K562 (cell line): ENCODE measurements at regions not wholly inside any gene's neighbourhood (a gene's known extent, or its start where the extent isn't known, plus 50 kb on each side); places are given as distances from the start of the nearest gene placed in this dataset.

Source experiments
- ATAC-seq: fragments of 200-7000 bp; cut with Tn5 transposase; 3 replicates; pipeline ENCODE4 v1.9.1; 2020; ENCODE audit warnings: moderate library complexity
- BruUV-seq: library from RNA; stranded (reverse); fragments of 400-500 nt; replicated peaks from 2 replicates; lab custom pipeline; 2021; lab: Mats Ljungman, UMichigan
- CTCF ChIA-PET: fragments of 300-600 bp; formaldehyde crosslinking; extraction: SDS; loops from one replicate; lab custom pipeline; 2021; ENCODE audit warnings: low intra/inter-chr PET ratio; lab: Yijun Ruan, JAX
- POLR2A ChIA-PET: fragments of 300-600, 350-650 bp; sonication (Branson Sonifier 250); formaldehyde crosslinking; extraction: SDS; loops from one replicate; lab custom pipeline; 2021; ENCODE audit warnings: antibody characterized with exemption, inconsistent platforms; lab: Yijun Ruan, JAX
- DNase-seq, 4 experiments: peaks; one replicate each; pipeline versions ENCODE4 v3.0.0 to v3.0.0-alpha.2; 2011 to 2018; ENCODE audit warnings: low spot score in 3 of 4, mixed read lengths in 3 of 4; ENCODE audit errors: extremely low read depth in 1 of 4
- FAIRE-seq: peaks from 2 replicates; lab custom pipeline; 2011; peaks lifted over from hg19 to GRCh38; lab: Jason Lieb, UNC
- H2AFZ ChIP-seq: 2 replicates; pipeline ENCODE4 v1.6.0; 2011; ENCODE audit warnings: low read depth, low read length, control low read depth, inconsistent platforms
- H3K27ac ChIP-seq: fragments of 200-600 bp; 3 replicates; pipeline ENCODE4 v1.8.0; 2011; ENCODE audit warnings: low read depth, mild to moderate bottlenecking, control low read depth, inconsistent platforms, low read length, moderate library complexity, mixed read lengths; ENCODE audit errors: extremely low read depth
- H3K27me3 ChIP-seq, 2 experiments: fragments of 300-600 bp in 1 of 2; 2 replicates in 1 of 2; 3 replicates in 1 of 2; pipeline versions ENCODE4 v1.6.0 to v1.8.0; 2011; ENCODE audit warnings: inconsistent platforms in 2 of 2, low read length in 2 of 2, mild to moderate bottlenecking in 1 of 2, mixed read lengths in 1 of 2, moderate library complexity in 1 of 2; ENCODE audit not compliant: control insufficient read depth in 2 of 2, insufficient read depth in 2 of 2
- H3K36me3 ChIP-seq: fragments of 300-600 bp; 3 replicates; pipeline ENCODE4 v1.8.0; 2011; ENCODE audit warnings: mild to moderate bottlenecking, low read length, inconsistent platforms; ENCODE audit not compliant: control insufficient read depth, insufficient read depth
- H3K4me1 ChIP-seq, 2 experiments: fragments of 200-600 bp in 1 of 2; replicated peaks in 1 of 2; 2 replicates in 1 of 2; 3 replicates in 1 of 2; pipeline versions ENCODE4 v1.5.1 to v1.8.0; 2011; ENCODE audit warnings: inconsistent platforms in 2 of 2, low read length in 2 of 2, mild to moderate bottlenecking in 1 of 2, mixed read lengths in 1 of 2, moderate library complexity in 1 of 2; ENCODE audit not compliant: control insufficient read depth in 2 of 2, insufficient read depth in 2 of 2
- H3K4me2 ChIP-seq: 2 replicates; pipeline ENCODE4 v1.6.1; 2011; ENCODE audit warnings: low read length, control low read depth, inconsistent platforms, mixed read lengths; ENCODE audit not compliant: insufficient read depth
- H3K4me3 ChIP-seq: fragments of 200-600 bp; sonication (generic), shearing (Covaris generic); 2 replicates; pipeline ENCODE4 v1.5.1; 2016; ENCODE audit warnings: control low read depth, inconsistent platforms
- H3K79me2 ChIP-seq: fragments of 200-600 bp; 3 replicates; pipeline ENCODE4 v1.8.0; 2011; ENCODE audit warnings: low read length, inconsistent platforms; ENCODE audit not compliant: control insufficient read depth, insufficient read depth
- H3K9ac ChIP-seq, 2 experiments: 2 replicates each; pipeline versions ENCODE4 v1.6.0 to v1.6.1; 2011; ENCODE audit warnings: low read depth in 2 of 2, low read length in 2 of 2, control low read depth in 1 of 2, inconsistent platforms in 1 of 2, mild to moderate bottlenecking in 1 of 2, mixed read lengths in 1 of 2; ENCODE audit not compliant: insufficient read depth in 1 of 2
- H3K9me1 ChIP-seq: one replicate; pipeline ENCODE4 v1.6.0; 2011; ENCODE audit warnings: inconsistent platforms, mild to moderate bottlenecking, low read length, moderate library complexity; ENCODE audit not compliant: control insufficient read depth, insufficient read depth
- H3K9me3 ChIP-seq: replicated peaks from 2 replicates; pipeline ENCODE4 v1.5.1; 2011; ENCODE audit warnings: low read depth, low read length, inconsistent platforms; ENCODE audit not compliant: control insufficient read depth, insufficient read depth
- H4K20me1 ChIP-seq: replicated peaks from 2 replicates; pipeline ENCODE4 v1.6.1; 2011; ENCODE audit warnings: low read length, inconsistent platforms, mixed read lengths; ENCODE audit not compliant: control insufficient read depth, insufficient read depth
- CBFB ChIP-seq: sonication (generic); formaldehyde crosslinking; IDR thresholded peaks from 2 replicates; pipeline ENCODE4 v1.4.0; 2020; ENCODE audit warnings: mild to moderate bottlenecking, missing genetic modification reagents
- CHAMP1 ChIP-seq: fragments of 450-650 bp; IDR thresholded peaks from 2 replicates; pipeline ENCODE4 v1.6.1; 2016; ENCODE audit warnings: mild to moderate bottlenecking
- CHD4 ChIP-seq: fragments of 200-600 bp; sonication (generic); IDR thresholded peaks from 3 replicates; pipeline ENCODE4 v1.6.1; 2012; ENCODE audit warnings: low read depth, mild to moderate bottlenecking, mixed read lengths, low read length, inconsistent platforms; ENCODE audit not compliant: insufficient read depth, insufficient replicate concordance, poor library complexity, severe bottlenecking
- CTCF ChIP-seq, 3 experiments: IDR thresholded peaks in 2 of 3; conservative IDR thresholded peaks in 1 of 3; 2 replicates each; pipeline ENCODE4 v1.5.1; 2011 to 2012; ENCODE audit warnings: low read length in 3 of 3, mild to moderate bottlenecking in 3 of 3, control low read depth in 2 of 3, improper control_type of control experiment in 1 of 3, inconsistent platforms in 1 of 3, low read depth in 1 of 3, mixed read lengths in 1 of 3, moderate library complexity in 1 of 3; ENCODE audit not compliant: insufficient read depth in 2 of 3
- E2F8 ChIP-seq: fragments of 450-650 bp; IDR thresholded peaks from 2 replicates; pipeline ENCODE4 v1.7.1; 2018; ENCODE audit warnings: mild to moderate bottlenecking, low read depth; ENCODE audit not compliant: partially characterized antibody
- FOXO4 ChIP-seq: fragments of 450-650 bp; formaldehyde crosslinking; IDR thresholded peaks from 2 replicates; pipeline ENCODE4 v1.4.0; 2020; ENCODE audit warnings: mild to moderate bottlenecking, moderate library complexity
- JUNB ChIP-seq: fragments of 450-650 bp; formaldehyde crosslinking; conservative IDR thresholded peaks from 2 replicates; pipeline ENCODE4 v1.4.0; 2020; ENCODE audit warnings: mild to moderate bottlenecking
- NCOA1 ChIP-seq: fragments of 450-650 bp; IDR thresholded peaks from 2 replicates; pipeline ENCODE4 v1.6.1; 2016; ENCODE audit warnings: low read depth
- SIN3A ChIP-seq, 2 experiments: fragments of 150-350 bp in 1 of 2; IDR thresholded peaks; 2 replicates each; pipeline ENCODE4 v1.6.1; 2011 to 2016; ENCODE audit warnings: borderline replicate concordance in 2 of 2, low read depth in 2 of 2, low read length in 2 of 2, mild to moderate bottlenecking in 2 of 2, moderate library complexity in 2 of 2; ENCODE audit not compliant: control insufficient read depth in 1 of 2
- SREBF1 ChIP-seq: fragments of 150-350 bp; IDR thresholded peaks from 2 replicates; pipeline ENCODE4 v1.6.1; 2014; ENCODE audit warnings: antibody characterized with exemption, low read depth, low read length, borderline replicate concordance
- STAT5A ChIP-seq: IDR thresholded peaks from 2 replicates; pipeline ENCODE4 v1.6.1; 2012; ENCODE audit warnings: low read length, inconsistent platforms, borderline replicate concordance
- ZNF239 ChIP-seq: fragments of 250-450 bp; sonication (Bioruptor Pico); IDR thresholded peaks from 2 replicates; pipeline ENCODE4 v1.4.0; 2020; ENCODE audit warnings: mild to moderate bottlenecking
- ZNF589 ChIP-seq: fragments of 200-800 bp; sonication (Bioruptor generic); IDR thresholded peaks from 2 replicates; pipeline ENCODE4 v1.6.1; 2016; ENCODE audit warnings: low read depth, missing genetic modification characterization, missing compliant biosample characterization
- ZNF77 ChIP-seq: fragments of 250-450 bp; sonication (Bioruptor Pico); IDR thresholded peaks from 2 replicates; pipeline ENCODE4 v1.5.0; 2020
- ZNF830 ChIP-seq: fragments of 250-450 bp; sonication (Bioruptor Pico); IDR thresholded peaks from 2 replicates; pipeline ENCODE4 v1.5.0; 2021; ENCODE audit warnings: mild to moderate bottlenecking
- WGBS: fragments of 100-300 bp; shearing (Covaris generic); methylation state at CpG from one replicate; pipeline ENCODE4 v1.1.6; 2016; ENCODE audit warnings: low coverage, mixed read lengths; ENCODE audit not compliant: insufficient coverage; ENCODE audit errors: missing lambda C conversion rate; 5-methylcytosine and 5-hydroxymethylcytosine counted together
- in situ Hi-C: fragments of 300-500 bp; cut with MboI; formaldehyde crosslinking; loops from 4 replicates; pipeline ENCODE4 v1.15.0; 2018; ENCODE audit warnings: inconsistent platforms, mixed read lengths
- intact Hi-C: fragments of 100-400 bp; cut with micrococcal nuclease; formaldehyde crosslinking; loops from 2 replicates; pipeline ENCODE4 v1.14.2; 2022

GRCh38 chr16:62462971-62463370 lies 426.7 kb upstream of the CDH8 start:
- Histone ChIP-seq H3K9me3 (no peaks in the 10 kb centered on the region), H3K79me2 (no peaks in the 10 kb centered on the region), H3K9me1 (no peaks in the 10 kb centered on the region), H4K20me1 (no peaks in the 10 kb centered on the region), H3K36me3 (no peaks in the 10 kb centered on the region), H3K4me2 (no peak overlapping the region), H3K27ac (no peak overlapping the region), H3K4me3 (no peak overlapping the region), H3K9ac (no peak overlapping the region), H3K4me1 (no peaks in the 10 kb centered on the region), H3K27me3 (no peaks in the 10 kb centered on the region), H2AFZ (no peak overlapping the region)
- POLR2A ChIA-PET: no interaction called here
- CTCF ChIA-PET: no interaction called here
- FAIRE-seq: no peak
- WGBS: 3% methylated on average over 2 of the region's 2 CpGs
- in situ Hi-C loops (no loop called here), intact Hi-C loops (no loop called here)
- no peak for DNase-seq
- BruUV-seq: no TSS peak
- ATAC-seq: no peak
- TF ChIP-seq CTCF (IDR thresholded peaks at IDR 0.05 in 2 of 3, conservative IDR thresholded peaks at IDR 0.05 in 1 of 3; ENCODE audit: insufficient read depth in 2 of 3, low read depth in 1 of 3, low read length in 3 of 3) (no peak), JUNB (no peak), ZNF239 (no peak), ZNF830 (no peak), E2F8 (no peak), STAT5A (no peak), SIN3A (IDR thresholded peaks at IDR 0.05; ENCODE audit: borderline replicate concordance in 2 of 2, control insufficient read depth in 1 of 2, low read depth in 2 of 2, low read length in 2 of 2) (no peak), FOXO4 (no peak), SREBF1 (no peak), CHD4 (no peak), NCOA1 (no peak), CHAMP1 (no peak), ZNF77 (CRISPR knock-in tag) (no peak), CBFB (no peak), ZNF589 (CRISPR knock-in tag) (no peak)
